B cell (primary cell): ENCODE measurements at regions not wholly inside any gene's neighbourhood (a gene's known extent, or its start where the extent isn't known, plus 50 kb on each side); places are given as distances from the start of the nearest gene placed in this dataset.

Source experiments
- CTCF ChIP-seq: fragments of 200-600 bp; IDR thresholded peaks from one replicate; pipeline ENCODE4 v1.8.0; 2022; ENCODE audit warnings: antibody characterized with exemption, mild to moderate bottlenecking
- EZH2 ChIP-seq: IDR thresholded peaks from 2 replicates; pipeline ENCODE4 v1.6.1; 2012; ENCODE audit warnings: borderline replicate concordance, low read depth, mild to moderate bottlenecking, moderate library complexity, low read length; ENCODE audit not compliant: insufficient read depth, poor library complexity, severe bottlenecking

- TF ChIP-seq CTCF (no peak), EZH2 (no peak)
Measured at GRCh38 chr12:124651516-124652273, 84.3 kb upstream of the NCOR2 start.
